22Rv1 (cell line): ENCODE measurements at regions not wholly inside any gene's neighbourhood (a gene's known extent, or its start where the extent isn't known, plus 50 kb on each side); places are given as distances from the start of the nearest gene placed in this dataset.

Experiments used
- H3K27ac ChIP-seq: fragments of 450-650 bp; 2 replicates; pipeline ENCODE4 v1.5.1; 2017
- ZFX ChIP-seq: fragments of 450-650 bp; IDR thresholded peaks from 2 replicates; pipeline ENCODE4 v1.6.1; 2017; ENCODE audit warnings: antibody characterized with exemption, borderline replicate concordance
- TF ChIP-seq, protein P1 (sequence below): fragments of 450-650 bp; IDR thresholded peaks from 2 replicates; pipeline ENCODE4 v1.5.1; 2017; ENCODE audit warnings: mild to moderate bottlenecking

DNA sequence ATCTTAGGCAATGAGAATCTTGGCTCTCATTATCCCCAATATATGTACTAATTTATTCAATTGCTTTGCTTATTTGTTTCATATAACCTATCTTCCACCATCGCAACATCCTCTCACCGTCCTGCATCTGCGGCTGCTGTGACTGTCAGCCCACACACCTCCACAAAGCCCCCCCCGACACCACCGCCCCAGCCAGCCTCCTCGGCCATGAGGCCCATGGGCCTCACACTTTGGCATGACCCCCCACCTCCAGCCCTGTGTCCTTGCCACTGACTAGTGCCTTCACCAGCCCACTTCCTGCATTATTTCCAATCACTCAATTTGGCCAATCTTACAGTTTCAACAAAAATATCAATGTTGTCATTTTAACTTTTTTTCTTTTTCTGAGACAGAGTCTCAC lies 60.7 kb upstream of the TOX2 start:
- H3K27ac ChIP-seq = no peak overlapping the region
- TF ChIP-seq, protein P1, sequence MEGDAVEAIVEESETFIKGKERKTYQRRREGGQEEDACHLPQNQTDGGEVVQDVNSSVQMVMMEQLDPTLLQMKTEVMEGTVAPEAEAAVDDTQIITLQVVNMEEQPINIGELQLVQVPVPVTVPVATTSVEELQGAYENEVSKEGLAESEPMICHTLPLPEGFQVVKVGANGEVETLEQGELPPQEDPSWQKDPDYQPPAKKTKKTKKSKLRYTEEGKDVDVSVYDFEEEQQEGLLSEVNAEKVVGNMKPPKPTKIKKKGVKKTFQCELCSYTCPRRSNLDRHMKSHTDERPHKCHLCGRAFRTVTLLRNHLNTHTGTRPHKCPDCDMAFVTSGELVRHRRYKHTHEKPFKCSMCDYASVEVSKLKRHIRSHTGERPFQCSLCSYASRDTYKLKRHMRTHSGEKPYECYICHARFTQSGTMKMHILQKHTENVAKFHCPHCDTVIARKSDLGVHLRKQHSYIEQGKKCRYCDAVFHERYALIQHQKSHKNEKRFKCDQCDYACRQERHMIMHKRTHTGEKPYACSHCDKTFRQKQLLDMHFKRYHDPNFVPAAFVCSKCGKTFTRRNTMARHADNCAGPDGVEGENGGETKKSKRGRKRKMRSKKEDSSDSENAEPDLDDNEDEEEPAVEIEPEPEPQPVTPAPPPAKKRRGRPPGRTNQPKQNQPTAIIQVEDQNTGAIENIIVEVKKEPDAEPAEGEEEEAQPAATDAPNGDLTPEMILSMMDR = no peak

DNA sequence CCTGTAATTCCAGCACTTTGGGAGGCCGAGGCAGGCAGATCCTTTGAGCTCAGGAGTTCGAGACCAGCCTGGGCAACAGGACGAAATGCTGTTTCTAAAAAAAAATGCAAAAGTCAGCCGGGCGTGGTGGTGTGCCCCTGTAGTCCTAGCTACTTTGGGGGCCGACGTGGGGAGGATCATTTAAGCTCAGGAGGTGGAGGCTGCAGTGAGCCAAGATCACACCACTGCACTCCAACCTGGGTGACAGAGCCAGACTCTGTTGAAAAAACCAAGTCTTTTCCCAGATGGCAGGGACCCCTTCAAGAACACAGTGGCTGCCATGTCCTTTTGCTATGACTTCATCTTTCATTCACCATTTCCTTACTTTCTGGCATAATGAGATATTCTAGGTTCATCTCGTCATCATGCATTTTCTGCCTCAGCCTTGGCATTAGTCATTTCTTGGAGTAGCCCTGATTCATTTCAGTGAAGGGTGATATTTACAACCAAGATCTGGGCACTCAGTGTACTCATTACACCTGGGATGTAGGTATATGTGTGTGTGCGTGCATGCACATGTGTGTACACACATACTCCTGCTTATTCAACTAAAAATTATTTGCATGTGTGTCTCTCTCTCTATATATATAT lies 61.4 kb upstream of the TOX2 start:
- TF ChIP-seq ZFX = no peak
- H3K27ac ChIP-seq = no peak overlapping the region

GRCh38 chr20:43849496-43850186 lies 65.0 kb upstream of the TOX2 start:
- no peak for TF ChIP-seq ZFX
- TF ChIP-seq, protein P1 = no peak
- H3K27ac ChIP-seq = peak overlapping the region; percentile 87

GRCh38 chr20:43846516-43846905 lies 68.1 kb upstream of the TOX2 start:
- H3K27ac ChIP-seq = no peak overlapping the region
- TF ChIP-seq, protein P1 = no peak
- TF ChIP-seq ZFX = no peak

DNA sequence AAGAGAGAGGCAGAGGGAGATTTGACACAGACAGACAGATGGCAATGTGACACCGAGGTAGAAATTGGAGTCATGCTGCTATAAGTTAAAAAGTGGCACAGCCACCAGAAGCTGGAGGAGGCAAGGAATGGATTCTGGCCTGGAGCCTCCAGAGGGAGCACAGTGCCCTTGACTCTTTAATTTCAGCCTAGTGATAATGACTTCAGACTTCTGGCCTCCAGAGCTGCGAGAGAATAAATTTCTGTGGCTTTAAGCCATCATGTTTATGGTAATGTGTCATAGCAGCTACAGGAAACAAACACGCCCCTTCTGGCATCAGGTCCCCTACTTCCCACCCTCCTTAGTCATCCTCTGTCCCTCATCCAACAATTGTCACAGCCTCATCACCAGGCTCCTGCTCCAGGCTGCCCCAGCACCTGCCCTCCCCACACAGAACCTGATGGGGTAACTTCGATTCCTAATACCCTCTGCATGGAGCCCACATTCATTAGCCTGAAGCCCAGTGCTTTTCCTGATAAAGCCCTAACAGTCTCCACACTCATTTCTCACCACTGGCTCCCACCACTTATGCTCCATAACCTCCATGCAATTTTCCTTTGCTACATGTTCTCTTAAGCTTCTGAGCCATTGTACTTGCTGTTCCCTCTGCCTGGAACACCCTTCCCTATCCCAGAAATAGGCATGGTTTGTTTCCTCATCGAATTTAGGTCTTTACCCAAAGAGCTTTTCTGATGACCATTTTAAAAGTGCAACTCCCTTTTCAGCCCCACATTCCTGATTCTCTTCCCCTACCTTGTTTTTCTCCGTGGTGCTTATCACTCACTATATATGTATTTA lies 69.7 kb upstream of the TOX2 start:
- TF ChIP-seq, protein P1 = no peak
- no peak for TF ChIP-seq ZFX
- H3K27ac ChIP-seq = no peak overlapping the region

GRCh38 chr20:43843965-43844660 lies 70.5 kb upstream of the TOX2 start:
- TF ChIP-seq ZFX = no peak
- TF ChIP-seq, protein P1 = no peak
- H3K27ac ChIP-seq = no peak overlapping the region

DNA sequence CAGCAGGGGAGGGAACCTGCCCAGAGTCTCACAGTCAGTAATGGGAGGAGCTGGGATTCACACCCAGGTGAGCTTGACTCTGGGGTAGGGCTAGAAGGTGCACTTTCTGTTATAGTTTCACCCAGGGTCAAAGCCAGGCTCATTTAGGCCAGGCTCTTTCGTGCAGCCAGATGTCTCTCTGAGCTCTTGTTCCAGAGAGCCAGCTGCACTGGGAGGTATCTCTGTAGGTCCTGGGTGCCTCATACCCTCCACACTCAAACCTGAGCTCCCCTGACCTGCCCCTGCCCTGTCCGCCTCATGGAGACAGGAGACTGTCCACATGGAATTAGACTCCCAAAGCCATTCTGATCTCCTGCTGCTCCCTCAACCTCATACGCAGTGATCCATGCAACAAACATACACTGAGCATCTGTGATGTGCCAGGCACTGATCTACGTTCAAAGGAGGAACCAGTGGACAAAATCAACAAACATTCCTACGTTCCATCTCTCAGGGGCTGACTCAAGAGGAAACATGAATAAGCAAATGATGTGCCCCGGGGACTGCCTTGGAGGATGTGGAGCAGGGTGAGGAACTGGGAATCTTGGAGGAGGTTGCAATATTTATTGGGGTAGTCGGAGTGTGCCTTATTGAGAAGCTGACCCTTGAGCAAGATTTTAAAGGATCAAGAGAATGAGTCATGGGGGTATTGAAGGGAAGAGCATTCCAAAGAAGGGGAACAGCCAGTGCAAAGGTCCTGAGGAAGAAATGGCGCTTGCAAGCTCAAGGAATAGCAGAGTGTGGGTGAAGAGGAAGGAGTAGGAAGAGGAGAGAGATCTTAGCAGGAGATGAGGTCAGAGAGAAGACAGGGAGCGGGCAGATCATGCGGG lies 71.3 kb upstream of the TOX2 start:
- H3K27ac ChIP-seq = no peak overlapping the region

More for the DNA sequence above, 71.3 kb upstream of the TOX2 start:
- no peak for TF ChIP-seq ZFX
- TF ChIP-seq, protein P1 = no peak
